Retina (tissue), 1 donor: ENCODE measurements at regions not wholly inside any gene's neighbourhood (a gene's known extent, or its start where the extent isn't known, plus 50 kb on each side); places are given as distances from the start of the nearest gene placed in this dataset.
A peak's percentile ranks its signal among the peaks of the same experiment; 100 is the strongest.

Experiments
- DNase-seq: peaks from one replicate; pipeline ENCODE4 v3.0.0-alpha.2; 2016

- DNase-seq, result no peak
These were observed 88.1 kb downstream of the ERMARD start for GRCh38 chr6:169839493-169839892.

DNA sequence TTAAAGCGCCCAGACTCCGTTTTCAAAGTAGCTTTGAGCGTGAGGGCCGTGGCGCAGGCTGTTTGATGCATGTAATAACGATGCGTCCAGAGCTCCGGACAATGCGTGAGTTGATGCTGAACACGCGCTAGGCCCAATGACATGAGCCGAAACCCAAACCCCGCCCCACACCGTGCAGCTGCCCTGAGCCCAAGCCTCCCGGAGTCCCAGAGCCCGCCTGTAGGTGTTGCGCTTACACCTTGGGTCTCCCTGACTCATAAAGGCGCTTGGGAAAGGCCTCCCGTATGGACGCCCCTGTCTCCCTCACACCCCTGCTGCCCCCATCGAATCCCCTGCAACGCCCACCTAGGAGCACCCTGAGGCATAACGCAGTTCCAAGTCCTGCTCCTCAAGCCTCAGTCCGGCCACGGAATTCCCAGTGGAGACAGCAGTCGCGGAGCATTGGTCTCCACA, 87.6 kb downstream of the ERMARD start:
- no peak for DNase-seq

DNA sequence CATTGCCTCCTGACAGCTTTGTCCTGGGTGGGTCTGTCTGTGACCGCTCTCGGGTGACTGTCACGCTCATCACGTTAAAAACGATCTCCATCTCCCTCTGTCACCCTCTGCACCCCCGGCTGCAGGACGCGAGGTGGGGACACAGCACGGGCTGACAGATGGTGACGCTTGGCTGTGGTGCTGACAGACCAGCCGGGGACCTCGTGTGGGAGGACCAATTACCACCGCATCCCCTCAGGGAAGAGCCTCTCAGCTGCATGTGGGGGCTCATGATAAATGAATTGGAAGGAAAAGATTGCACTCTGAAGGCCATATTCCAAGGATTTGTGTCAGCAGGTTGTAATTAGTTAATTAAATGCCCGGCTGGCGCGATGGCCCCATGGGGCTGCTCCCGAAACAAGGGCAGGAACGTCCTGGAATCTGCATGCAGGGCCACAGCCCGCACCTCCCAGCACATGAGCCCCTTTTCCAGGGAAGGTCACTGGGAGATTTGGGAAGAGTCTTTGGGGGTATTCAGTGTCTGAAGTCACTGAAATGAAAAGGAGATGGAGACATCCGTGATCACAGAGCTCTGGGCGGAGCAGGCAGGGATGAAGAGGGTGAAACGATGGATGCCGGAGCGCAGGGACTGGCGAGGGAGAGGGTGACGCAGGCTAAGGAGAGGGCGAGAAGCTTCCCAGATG, 87.1 kb downstream of the ERMARD start:
- DNase-seq, result peak; percentile 75

GRCh38 chr6:169837529-169838250, 86.3 kb downstream of the ERMARD start:
- no peak for DNase-seq

- no peak for DNase-seq
These were observed 81.9 kb downstream of the ERMARD start for GRCh38 chr6:169833258-169833794.

- no peak for DNase-seq
These were observed 81.0 kb downstream of the ERMARD start for GRCh38 chr6:169832247-169832948.

GRCh38 chr6:169831450-169832246, 80.2 kb downstream of the ERMARD start:
- DNase-seq, result peak; percentile 92
